ENCODE measurements at regions not wholly inside any gene's neighbourhood (a gene's known extent, or its start where the extent isn't known, plus 50 kb on each side); places are given as distances from the start of the nearest gene placed in this dataset.

DNA sequence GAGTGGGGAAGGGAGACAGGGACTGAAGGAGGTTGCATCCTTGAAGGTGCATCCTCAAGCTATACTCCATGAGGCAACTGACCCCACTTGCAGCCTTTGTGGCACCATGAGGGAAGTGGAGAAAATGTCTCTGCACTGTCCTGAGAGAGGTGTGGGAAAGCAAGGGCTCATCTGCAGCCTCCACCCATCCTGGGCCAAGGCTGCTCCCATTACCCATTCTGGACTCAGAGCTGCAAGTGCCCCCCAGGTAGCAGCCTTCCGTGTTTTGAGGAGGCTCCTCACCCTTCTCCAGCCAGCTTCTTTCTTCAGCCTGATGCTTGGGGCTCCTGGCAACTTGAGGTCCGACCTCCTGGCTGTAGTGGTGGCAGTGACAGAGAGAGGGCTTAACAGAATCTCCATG, 294.6 kb downstream of the CDH26 start:
- DNase-seq = no peak

- DNase-seq = no peak
Observed at GRCh38 chr20:60253471-60253870, 295.2 kb downstream of the CDH26 start.

DNA sequence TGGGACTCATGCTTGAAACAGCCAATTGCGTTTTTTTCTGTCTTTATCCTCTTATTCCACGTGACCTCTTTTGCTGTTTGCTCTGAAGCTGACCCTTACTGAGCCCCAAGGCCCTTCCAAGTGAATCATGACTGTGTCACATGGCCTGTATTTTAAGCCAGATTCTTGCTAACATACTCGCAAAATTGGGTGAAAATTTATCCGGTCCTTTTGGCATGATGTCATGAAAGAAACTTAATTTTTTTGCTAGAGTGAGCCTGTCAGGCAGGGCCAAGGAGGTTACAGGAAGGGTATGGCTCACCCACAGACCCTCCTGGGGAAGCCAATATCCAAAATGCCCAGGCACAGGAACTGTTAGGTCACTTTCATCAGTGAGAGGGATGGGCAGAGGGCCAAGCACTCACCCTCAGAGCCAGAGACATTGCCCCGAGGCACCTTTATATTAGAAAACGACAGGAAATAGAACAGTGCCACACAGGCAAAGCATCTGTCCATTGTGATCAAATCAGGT, 296.7 kb downstream of the CDH26 start:
- DNase-seq = no peak

- no peak for DNase-seq
Observed at GRCh38 chr20:60255415-60255814, 297.2 kb downstream of the CDH26 start.

- DNase-seq = no peak
Observed at GRCh38 chr20:60255866-60256265, 297.6 kb downstream of the CDH26 start.

DNA sequence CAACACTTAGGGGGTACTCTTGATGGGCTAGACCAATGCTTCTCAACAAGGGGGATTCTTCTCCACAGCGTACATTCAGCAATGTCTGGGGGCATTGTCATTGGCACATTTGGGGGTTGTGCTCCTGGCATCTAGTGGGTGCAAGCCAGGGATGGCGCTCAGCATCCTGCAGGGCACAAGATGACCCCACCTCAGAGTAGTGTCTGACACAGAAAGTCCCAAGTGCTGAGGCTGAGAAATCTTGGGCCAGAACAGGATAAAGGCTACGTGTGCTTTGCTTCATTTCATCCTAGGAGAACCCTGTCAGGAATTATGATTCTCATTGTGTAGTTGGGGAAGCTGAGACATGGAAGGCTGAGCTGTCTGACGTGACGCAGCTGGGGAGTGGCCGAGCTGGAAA, 298.6 kb downstream of the CDH26 start:
- DNase-seq = no peak

DNA sequence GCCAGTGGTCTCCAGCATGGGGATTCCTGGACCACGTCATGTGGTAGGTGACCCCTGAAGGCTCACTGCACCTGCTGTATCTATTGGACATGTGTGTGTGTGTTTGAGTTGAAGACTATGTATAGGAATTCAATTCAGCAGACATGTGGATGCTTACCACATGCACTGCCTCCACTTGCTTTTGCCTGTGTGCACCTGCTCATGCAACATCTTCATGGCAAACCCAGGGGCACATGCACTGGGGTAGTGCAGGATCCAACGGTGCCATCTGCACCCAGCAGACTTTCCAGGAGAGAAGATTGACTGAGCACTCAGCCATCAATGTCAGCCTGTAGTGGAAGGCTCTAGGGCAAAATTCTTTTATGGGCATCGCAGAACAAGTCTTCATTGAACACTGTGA, 299.4 kb downstream of the CDH26 start:
- no peak for DNase-seq

DNA sequence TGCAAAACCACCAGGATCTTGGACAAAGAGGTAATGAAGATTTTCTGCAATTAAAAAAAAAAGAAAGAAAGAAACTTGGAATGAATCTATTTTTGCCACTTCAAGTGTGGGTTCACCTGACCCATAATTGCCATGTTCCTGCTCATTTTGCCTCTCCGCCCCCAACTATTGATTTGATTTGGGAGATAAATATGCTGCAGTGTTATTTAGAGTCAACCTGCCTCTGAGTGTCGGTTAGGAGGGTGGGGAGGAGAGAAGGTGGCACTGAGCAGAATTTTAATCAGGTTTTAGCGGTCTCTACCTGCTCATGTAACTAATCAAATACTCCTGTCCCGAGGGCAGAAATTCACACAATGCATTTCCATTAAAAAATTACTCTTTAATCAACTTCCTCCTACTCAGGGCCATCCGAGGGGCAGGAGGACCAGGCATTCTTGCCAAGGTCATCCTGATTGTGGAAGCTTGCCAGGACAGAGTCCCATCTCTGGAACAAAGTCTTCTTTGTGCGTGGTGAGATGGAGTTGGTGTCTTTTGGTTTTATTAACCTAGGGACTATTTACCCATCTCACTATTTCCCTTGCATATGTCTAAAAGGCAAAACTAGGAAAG, 300.1 kb downstream of the CDH26 start:
- no peak for DNase-seq

DNA sequence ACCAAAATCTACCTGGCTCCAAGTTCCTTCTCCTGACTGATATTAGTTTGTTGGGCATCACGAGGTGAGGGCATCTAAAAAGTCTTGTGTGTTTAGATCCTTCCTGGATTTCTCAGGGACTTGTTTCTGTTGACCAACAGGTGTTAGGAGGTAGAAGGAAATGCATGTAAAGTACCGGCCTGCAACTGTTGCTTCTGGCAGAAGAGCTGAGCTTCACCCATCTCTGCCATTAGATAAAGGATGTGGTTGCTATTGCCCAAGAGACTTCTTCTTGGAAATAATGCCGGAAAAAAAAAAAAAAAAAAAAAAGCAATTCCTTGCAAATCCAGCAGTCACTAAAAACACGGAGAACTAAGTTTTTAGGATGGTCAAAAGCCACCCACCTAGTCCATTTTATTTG, 303.1 kb downstream of the CDH26 start:
- DNase-seq = no peak

DNA sequence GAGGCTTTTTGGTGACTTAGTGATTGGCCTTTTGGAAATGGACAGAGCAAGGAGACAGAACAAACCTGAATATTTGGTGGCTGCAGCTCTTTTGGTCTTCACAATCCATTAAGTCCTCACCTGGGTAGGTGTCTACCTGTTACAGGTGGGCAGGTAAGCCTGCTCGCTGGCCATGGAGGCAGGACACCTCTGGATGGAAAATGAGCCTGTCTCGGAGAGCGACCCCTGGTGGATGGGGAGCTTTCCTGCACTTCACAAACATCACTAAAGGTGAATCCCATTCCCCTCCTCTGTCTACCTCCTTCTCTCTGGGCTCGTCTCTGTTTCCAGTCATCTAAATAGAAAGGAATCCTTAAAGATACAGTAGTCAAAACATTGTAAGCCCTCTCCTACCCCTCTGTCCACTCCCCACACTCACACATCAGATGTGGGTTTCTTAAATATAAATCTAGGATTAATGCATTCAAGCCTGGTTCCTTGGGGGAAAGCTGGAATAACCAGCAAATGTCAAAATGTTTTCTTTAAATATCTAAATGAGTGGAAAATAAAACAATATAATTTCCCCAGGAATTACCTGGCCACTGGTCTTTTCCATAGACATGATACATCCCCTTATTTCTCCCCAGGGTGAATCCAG, 304.9 kb downstream of the CDH26 start:
- peak in 1 of 2 experiments; percentile 9 for DNase-seq

- no peak for DNase-seq
Observed at GRCh38 chr20:60263725-60264709, 305.8 kb downstream of the CDH26 start.

GRCh38 chr20:60266177-60266823, 308.1 kb downstream of the CDH26 start:
- no peak for DNase-seq

- no peak for DNase-seq
Observed at GRCh38 chr20:60268491-60268890, 310.3 kb downstream of the CDH26 start.

DNA sequence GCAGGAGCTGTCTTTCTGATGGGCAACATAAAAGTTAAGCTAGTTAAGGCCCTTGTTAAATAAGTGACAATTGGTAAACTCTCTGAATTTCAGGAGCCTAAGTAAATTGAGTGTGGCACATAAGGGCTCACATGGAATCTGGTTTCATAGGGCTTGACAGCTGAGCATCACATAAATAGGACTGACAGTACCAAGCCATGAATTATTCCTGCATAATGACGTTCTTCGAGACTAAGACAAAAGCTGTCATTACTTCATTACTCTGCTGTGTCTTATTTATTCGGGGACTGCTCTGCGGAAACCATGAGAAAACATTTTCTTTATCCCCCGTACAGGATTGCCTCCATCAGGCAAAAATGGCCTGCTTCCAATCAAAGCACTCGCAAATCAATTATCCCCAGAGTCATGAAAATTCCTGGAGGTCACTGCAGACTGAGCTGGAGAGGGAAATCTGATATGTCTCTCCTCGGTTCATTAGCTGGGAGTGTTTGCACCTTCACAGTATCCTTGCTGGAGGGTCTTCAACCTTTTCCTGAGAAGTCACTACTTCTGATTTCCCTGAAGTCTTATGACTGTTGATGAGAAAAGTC, 311.4 kb downstream of the CDH26 start:
- no peak for DNase-seq

DNA sequence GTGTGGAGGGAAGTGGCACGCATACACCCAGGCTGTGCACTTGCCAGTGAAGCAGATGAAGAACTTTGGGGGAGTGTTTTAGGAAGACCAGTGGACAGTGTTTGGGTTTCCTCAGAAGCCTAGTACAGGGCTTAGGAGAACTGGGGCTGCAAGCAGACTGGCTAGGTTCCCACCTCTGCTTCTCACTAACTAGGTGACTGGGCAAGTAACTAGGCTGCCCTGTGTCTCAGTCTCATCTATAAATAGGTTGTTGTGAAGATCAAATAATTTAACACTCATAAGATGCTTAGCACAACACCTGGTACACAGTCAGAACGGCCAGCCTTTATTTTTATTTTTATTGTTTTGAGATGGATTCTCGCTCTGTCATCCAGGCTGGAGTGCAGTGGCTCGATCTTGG, 312.1 kb downstream of the CDH26 start:
- DNase-seq = no peak

- no peak for DNase-seq
Observed at GRCh38 chr20:60271597-60271996, 313.4 kb downstream of the CDH26 start.

GRCh38 chr20:60272790-60273189, 314.6 kb downstream of the CDH26 start:
- DNase-seq = no peak

DNA sequence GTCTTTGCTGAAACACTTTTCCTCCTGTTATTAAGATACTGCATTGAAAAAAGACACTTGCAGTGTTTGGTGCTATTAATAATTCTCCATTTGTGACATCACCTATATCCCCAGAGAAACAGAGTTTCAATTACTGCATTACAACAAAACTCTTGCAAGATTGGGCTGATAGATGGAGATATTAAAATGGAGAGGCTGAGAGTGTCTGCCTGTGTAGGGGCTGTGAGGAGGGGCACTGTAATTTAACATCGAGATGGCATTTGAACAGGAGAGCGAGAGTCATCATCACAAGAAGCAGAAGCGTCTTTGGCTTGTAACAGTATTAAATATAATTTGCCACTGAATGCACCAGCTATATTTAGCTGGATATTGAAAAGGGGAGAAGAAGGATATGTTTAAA, 316.5 kb downstream of the CDH26 start:
- no peak for DNase-seq

- no peak for DNase-seq
Observed at GRCh38 chr20:60281295-60281694, 323.1 kb downstream of the CDH26 start.

GRCh38 chr20:60283281-60283680, 325.1 kb downstream of the CDH26 start:
- no peak for DNase-seq

DNA sequence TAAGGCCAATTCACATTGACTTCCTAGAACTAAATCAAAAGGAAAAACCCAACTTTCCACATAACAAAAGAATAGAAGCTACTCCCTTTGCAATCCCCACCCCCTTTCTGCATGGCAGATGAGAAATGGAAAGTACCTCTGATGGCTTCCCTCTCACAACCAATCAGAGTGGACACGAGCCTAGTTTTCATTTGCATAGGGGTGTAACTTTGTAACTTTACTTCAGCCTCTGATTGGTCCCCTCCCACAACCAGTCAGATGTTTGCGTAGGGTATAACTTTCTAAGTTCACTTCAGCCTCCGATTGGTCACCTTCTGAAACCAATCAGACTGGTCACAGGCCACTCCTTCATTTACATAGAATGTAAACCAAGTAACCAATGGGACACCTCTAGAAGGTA, 328.5 kb downstream of the CDH26 start:
- no peak for DNase-seq

DNA sequence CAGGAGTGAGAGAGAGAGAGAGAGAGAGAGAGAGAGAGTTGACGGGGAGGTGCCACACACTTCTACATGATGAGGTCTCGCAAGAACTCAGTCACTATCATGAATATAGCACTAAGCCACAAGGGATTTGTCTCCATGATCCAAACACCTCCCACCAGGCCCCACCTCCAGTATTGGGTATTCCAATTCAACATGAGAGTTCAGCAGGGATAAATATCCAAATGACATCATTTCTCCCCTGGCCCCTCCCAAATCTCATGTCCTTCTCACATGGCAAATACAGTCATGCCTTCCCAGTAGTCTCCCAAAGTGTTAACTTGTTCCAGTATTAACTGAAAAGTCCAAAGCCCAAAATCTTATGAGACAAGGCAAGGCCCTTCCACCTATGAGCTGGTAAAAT, 330.7 kb downstream of the CDH26 start:
- DNase-seq = no peak

All from NCI-H446 (cell line).